HCT116 (cell line): ENCODE measurements at regions not wholly inside any gene's neighbourhood (a gene's known extent, or its start where the extent isn't known, plus 50 kb on each side); places are given as distances from the start of the nearest gene placed in this dataset.
"Not testable (repeated sequence)": the region's sequence is repeated elsewhere in the genome, so short reads cannot be mapped to it uniquely, and the experiment has no call there.

Source experiments
- ATAC-seq: fragments of 200-7000 bp; cut with Tn5 transposase; 2 replicates; pipeline ENCODE4 v1.9.1; 2020; ENCODE audit warnings: mild to moderate bottlenecking, moderate library complexity
- BruUV-seq: library from RNA; stranded (reverse); fragments of 400-500 nt; replicated peaks from 2 replicates; lab custom pipeline; 2021; lab: Mats Ljungman, UMichigan
- CTCF ChIA-PET: fragments of 300-600 bp; sonication (Branson Sonifier 250); formaldehyde crosslinking; loops from one replicate; lab custom pipeline; 2021; ENCODE audit warnings: antibody characterized with exemption; lab: Charles Lee
- POLR2A ChIA-PET: fragments of 300-600, 350-600 bp; sonication (Branson Sonifier 250); formaldehyde crosslinking; loops from one replicate; lab custom pipeline; 2021; ENCODE audit warnings: antibody characterized with exemption; lab: Charles Lee
- RAD21 ChIA-PET, 2 experiments: fragments of 300-600 bp; sonication (Branson Sonifier 250); formaldehyde crosslinking; loops; one replicate each; lab custom pipeline; 2023; ENCODE audit warnings: low total read pairs in 2 of 2; ENCODE audit not compliant: uncharacterized antibody in 2 of 2, unreplicated experiment in 2 of 2, low non-redundant PET in 1 of 2; lab: Charles Lee
- DNase-seq: peaks from one replicate; pipeline ENCODE4 v3.0.0-alpha.2; 2010; ENCODE audit warnings: low read depth, low spot score
- H2AFZ ChIP-seq: fragments of 200-600 bp; shearing (Covaris generic), sonication (generic); 2 replicates; pipeline ENCODE4 v1.6.1; 2017; ENCODE audit warnings: low read depth, mixed run types, mixed read lengths, antibody characterized with exemption, low read length; ENCODE audit not compliant: poor library complexity, severe bottlenecking
- H3K27ac ChIP-seq: 2 replicates; pipeline ENCODE4 v1.5.1; 2012; ENCODE audit warnings: low read depth, low read length
- H3K27me3 ChIP-seq: fragments of 200-600 bp; sonication (generic); 2 replicates; pipeline ENCODE4 v1.6.1; 2016; ENCODE audit warnings: mixed run types, low read length, mixed read lengths; ENCODE audit not compliant: insufficient read depth
- H3K36me3 ChIP-seq, 2 experiments: fragments of 200-500 bp in 1 of 2; fragments of 200-600 bp in 1 of 2; sonication (Bioruptor generic) in 1 of 2; sonication (generic) in 1 of 2; 2 replicates each; pipeline versions ENCODE4 v1.5.1 to v1.6.1; 2014 to 2016; ENCODE audit warnings: low read length in 2 of 2, inconsistent platforms in 1 of 2, mixed read lengths in 1 of 2, mixed run types in 1 of 2; ENCODE audit not compliant: insufficient read depth in 2 of 2, control insufficient read depth in 1 of 2
- H3K4me1 ChIP-seq, 2 experiments: fragments of 200-600 bp in 1 of 2; sonication (generic) in 1 of 2; 2 replicates each; pipeline versions ENCODE4 v1.5.1 to v1.6.1; 2012 to 2017; ENCODE audit warnings: low read length in 2 of 2, inconsistent platforms in 1 of 2, mild to moderate bottlenecking in 1 of 2, mixed read lengths in 1 of 2, mixed run types in 1 of 2, moderate library complexity in 1 of 2; ENCODE audit not compliant: insufficient read depth in 2 of 2, control insufficient read depth in 1 of 2
- H3K4me2 ChIP-seq: fragments of 200-600 bp; sonication (generic); 2 replicates; pipeline ENCODE4 v1.6.1; 2017; ENCODE audit warnings: mixed run types, low read length, mixed read lengths
- H3K4me3 ChIP-seq, 2 experiments: fragments of 200-600 bp in 1 of 2; sonication (generic) in 1 of 2; replicated peaks in 1 of 2; 2 replicates each; pipeline ENCODE4 v1.5.1; 2011 to 2016; ENCODE audit warnings: low read length in 2 of 2, control low read depth in 1 of 2, low read depth in 1 of 2, mild to moderate bottlenecking in 1 of 2, mixed read lengths in 1 of 2, mixed run types in 1 of 2
- H3K79me2 ChIP-seq: fragments of 200-600 bp; sonication (generic); 2 replicates; pipeline ENCODE4 v1.6.1; 2017; ENCODE audit warnings: mild to moderate bottlenecking, mixed run types, low read length, moderate library complexity, mixed read lengths; ENCODE audit not compliant: insufficient read depth
- H3K9ac ChIP-seq: fragments of 200-600 bp; sonication (generic); 2 replicates; pipeline ENCODE4 v1.6.1; 2016; ENCODE audit warnings: low read length, mixed read lengths
- H3K9me2 ChIP-seq: fragments of 200-600 bp; sonication (generic), shearing (Covaris generic); 2 replicates; pipeline ENCODE4 v1.6.1; 2017; ENCODE audit warnings: mixed run types, mild to moderate bottlenecking, moderate library complexity; ENCODE audit not compliant: insufficient read depth
- H3K9me3 ChIP-seq, 2 experiments: fragments of 200-500 bp in 1 of 2; fragments of 200-600 bp in 1 of 2; sonication (Bioruptor generic) in 1 of 2; sonication (generic) in 1 of 2; 2 replicates each; pipeline ENCODE4 v1.6.1; 2014 to 2017; ENCODE audit warnings: low read length in 2 of 2, mixed read lengths in 2 of 2, inconsistent platforms in 1 of 2, low read depth in 1 of 2, mild to moderate bottlenecking in 1 of 2, mixed run types in 1 of 2, moderate library complexity in 1 of 2; ENCODE audit not compliant: control insufficient read depth in 1 of 2, insufficient read depth in 1 of 2
- H4K20me1 ChIP-seq: fragments of 200-600 bp; sonication (generic), shearing (Covaris generic); 2 replicates; pipeline ENCODE4 v1.6.1; 2017; ENCODE audit warnings: mixed run types, mild to moderate bottlenecking, moderate library complexity; ENCODE audit not compliant: insufficient read depth
- CBX3 ChIP-seq: IDR thresholded peaks from 2 replicates; pipeline ENCODE4 v1.6.1; 2012; ENCODE audit warnings: low read depth
- CEBPB ChIP-seq: IDR thresholded peaks from 2 replicates; pipeline ENCODE4 v1.6.1; 2012; ENCODE audit warnings: low read depth
- CTCF ChIP-seq, 3 experiments: fragments of 200-600 bp in 1 of 3; sonication (generic) in 1 of 3; IDR thresholded peaks in 2 of 3; conservative IDR thresholded peaks in 1 of 3; 2 replicates each; pipeline ENCODE4 v1.5.1; 2012 to 2017; ENCODE audit warnings: low read depth in 2 of 3, low read length in 2 of 3, antibody characterized with exemption in 1 of 3, borderline replicate concordance in 1 of 3, control low read depth in 1 of 3, mild to moderate bottlenecking in 1 of 3, mixed read lengths in 1 of 3, mixed run types in 1 of 3, moderate library complexity in 1 of 3; ENCODE audit not compliant: insufficient read depth in 1 of 3
- EGR1 ChIP-seq: IDR thresholded peaks from 2 replicates; pipeline ENCODE4 v1.6.1; 2012; ENCODE audit warnings: low read depth
- ELF1 ChIP-seq: IDR thresholded peaks from 2 replicates; pipeline ENCODE4 v1.6.1; 2012; ENCODE audit warnings: low read depth, borderline replicate concordance
- EZH2 ChIP-seq: fragments of 200-600 bp; sonication (generic); IDR thresholded peaks from 2 replicates; pipeline ENCODE4 v1.6.1; 2017; ENCODE audit warnings: antibody characterized with exemption, mixed run types
- EZH2phosphoT487 ChIP-seq: fragments of 200-600 bp; IDR thresholded peaks from 2 replicates; pipeline ENCODE4 v1.6.1; 2018; ENCODE audit warnings: antibody characterized with exemption, borderline replicate concordance
- JUND ChIP-seq: IDR thresholded peaks from 2 replicates; pipeline ENCODE4 v1.6.1; 2012
- RAD21 ChIP-seq: IDR thresholded peaks from 2 replicates; pipeline ENCODE4 v1.6.1; 2012; ENCODE audit warnings: low read depth, mild to moderate bottlenecking
- TCF7L2 ChIP-seq: IDR thresholded peaks from 2 replicates; pipeline ENCODE4 v1.7.0; 2011; ENCODE audit warnings: borderline replicate concordance, inconsistent platforms; ENCODE audit not compliant: insufficient read depth, insufficient read length; ENCODE audit errors: extremely low read depth
- intact Hi-C: fragments of 100-400 bp; cut with micrococcal nuclease; formaldehyde crosslinking; loops from 2 replicates; pipeline ENCODE4 v1.10.0; 2022

- no peaks in the 10 kb centered on the region for H3K4me1 ChIP-seq
- no peak for DNase-seq
- no peak for TF ChIP-seq EGR1
- no peak for TF ChIP-seq TCF7L2
- no peak for TF ChIP-seq EZH2
- TF ChIP-seq CBX3, result no peak
- TF ChIP-seq ELF1, result no peak
- TF ChIP-seq, all 23 proteins: peak for 0
- intact Hi-C loops, result no loop called here
- Histone ChIP-seq H3K4me2 (no peak overlapping the region), H4K20me1 (no peaks in the 10 kb centered on the region), H3K36me3 (no peaks in the 10 kb centered on the region), H3K4me3 (no peak overlapping the region), H3K9me2 (no peaks in the 10 kb centered on the region), H3K79me2 (no peaks in the 10 kb centered on the region), H3K9ac (no peak overlapping the region), H2AFZ (no peak overlapping the region), H3K27me3 (no peaks in the 10 kb centered on the region), H3K9me3 (peaks cover 0 to 6% of the 10 kb centered on the region in 2 experiments; a peak in 1 of 4 replicates), H3K27ac (no peak overlapping the region)
- ChIA-PET CTCF (no interaction called here), RAD21 (no interaction called here), POLR2A (no interaction called here)
- no TSS peak for BruUV-seq
- ATAC-seq, result no peak
Measured at GRCh38 chr1:187942986-187943385, 1114.2 kb downstream of the PLA2G4A start.

- Histone ChIP-seq H3K27ac (no peak overlapping the region), H3K9ac (no peak overlapping the region), H3K9me2 (no peaks in the 10 kb centered on the region), H3K4me1 (no peaks in the 10 kb centered on the region), H2AFZ (no peak overlapping the region), H3K4me3 (no peak overlapping the region), H3K36me3 (no peaks in the 10 kb centered on the region), H3K79me2 (no peaks in the 10 kb centered on the region), H3K27me3 (no peaks in the 10 kb centered on the region), H4K20me1 (no peaks in the 10 kb centered on the region), H3K9me3 (peaks cover 0 to 6% of the 10 kb centered on the region in 2 experiments; a peak in 1 of 4 replicates), H3K4me2 (no peak overlapping the region)
- BruUV-seq, result no TSS peak
- ATAC-seq (no peak), DNase-seq (no peak)
- CTCF ChIA-PET, result no interaction called here
- POLR2A ChIA-PET, result no interaction called here
- no peak for TF ChIP-seq EGR1
- no peak for TF ChIP-seq CTCF (IDR thresholded peaks at IDR 0.05 in 2 of 3, conservative IDR thresholded peaks at IDR 0.05 in 1 of 3; ENCODE audit: borderline replicate concordance in 1 of 3, insufficient read depth in 1 of 3, low read depth in 2 of 3, low read length in 2 of 3)
- no peak for TF ChIP-seq CEBPB
- no peak for TF ChIP-seq TCF7L2
- TF ChIP-seq RAD21, result no peak
- no peak for TF ChIP-seq EZH2phosphoT487
- TF ChIP-seq CBX3, result no peak
- TF ChIP-seq JUND, result no peak
- intact Hi-C loops, result no loop called here
- RAD21 ChIA-PET, result no interaction called here
Measured at GRCh38 chr1:187943606-187944403, 1115.1 kb downstream of the PLA2G4A start.

- BruUV-seq, H3K9me2 ChIP-seq, H3K4me3 ChIP-seq, ATAC-seq, intact Hi-C loops, H3K27me3 ChIP-seq, H3K79me2 ChIP-seq, CTCF ChIA-PET, H3K4me2 ChIP-seq, H3K9ac ChIP-seq, H2AFZ ChIP-seq, RAD21 ChIA-PET, DNase-seq, H3K9me3 ChIP-seq, H3K27ac ChIP-seq, H4K20me1 ChIP-seq, H3K4me1 ChIP-seq, H3K36me3 ChIP-seq, POLR2A ChIA-PET: not testable (repeated sequence)
Measured at GRCh38 chr1:187946661-187947060, 1117.9 kb downstream of the PLA2G4A start.
